HEK293 (cell line): ENCODE measurements at regions not wholly inside any gene's neighbourhood (a gene's known extent, or its start where the extent isn't known, plus 50 kb on each side); places are given as distances from the start of the nearest gene placed in this dataset.
A peak's percentile ranks its signal among the peaks of the same experiment; 100 is the strongest.

ENCODE experiments used
- GLIS1 ChIP-seq: fragments of 450-650 bp; formaldehyde crosslinking; IDR thresholded peaks from 2 replicates; pipeline ENCODE4 v1.5.1; 2016; ENCODE audit warnings: missing biosample characterization, missing genetic modification characterization
- HOXC10 ChIP-seq: sonication (generic); formaldehyde crosslinking; IDR thresholded peaks from 2 replicates; pipeline ENCODE4 v1.8.1; 2023; ENCODE audit warnings: mild to moderate bottlenecking, missing genetic modification reagents
- HOXD13 ChIP-seq: sonication (generic); formaldehyde crosslinking; IDR thresholded peaks from 2 replicates; pipeline ENCODE4 v1.8.0; 2022; ENCODE audit warnings: missing genetic modification reagents, borderline replicate concordance
- KLF17 ChIP-seq: fragments of 450-650 bp; formaldehyde crosslinking; IDR thresholded peaks from 2 replicates; pipeline ENCODE4 v1.5.1; 2016; ENCODE audit warnings: missing biosample characterization, missing genetic modification characterization
- PRDM4 ChIP-seq: fragments of 450-650 bp; formaldehyde crosslinking; IDR thresholded peaks from 2 replicates; pipeline ENCODE4 v1.5.1; 2017; ENCODE audit warnings: missing biosample characterization, missing genetic modification characterization
- PRDM6 ChIP-seq: fragments of 450-650 bp; formaldehyde crosslinking; IDR thresholded peaks from 2 replicates; pipeline ENCODE4 v1.5.1; 2017; ENCODE audit warnings: missing biosample characterization, missing genetic modification characterization
- ZBTB7A ChIP-seq: fragments of 450-650 bp; formaldehyde crosslinking; IDR thresholded peaks from 2 replicates; pipeline ENCODE4 v1.5.1; 2016; ENCODE audit warnings: low read depth, missing biosample characterization, missing genetic modification characterization
- ZFP37 ChIP-seq: fragments of 450-650 bp; formaldehyde crosslinking; IDR thresholded peaks from 2 replicates; pipeline ENCODE4 v1.5.1; 2016; ENCODE audit warnings: missing biosample characterization, missing genetic modification characterization
- ZNF132 ChIP-seq: fragments of 450-650 bp; formaldehyde crosslinking; IDR thresholded peaks from 2 replicates; pipeline ENCODE4 v1.5.1; 2017; ENCODE audit warnings: missing biosample characterization, missing genetic modification characterization, borderline replicate concordance
- ZNF138 ChIP-seq: fragments of 450-650 bp; formaldehyde crosslinking; IDR thresholded peaks from 2 replicates; pipeline ENCODE4 v1.5.1; 2016; ENCODE audit warnings: missing biosample characterization, missing genetic modification characterization, borderline replicate concordance
- ZNF16 ChIP-seq: fragments of 450-650 bp; formaldehyde crosslinking; IDR thresholded peaks from 2 replicates; pipeline ENCODE4 v1.5.1; 2016; ENCODE audit warnings: low read depth, missing biosample characterization, missing genetic modification characterization
- ZNF184 ChIP-seq: fragments of 450-650 bp; IDR thresholded peaks from 2 replicates; pipeline ENCODE4 v1.5.1; 2018; ENCODE audit warnings: missing biosample characterization, mild to moderate bottlenecking, missing genetic modification characterization
- ZNF2 ChIP-seq: fragments of 450-650 bp; formaldehyde crosslinking; IDR thresholded peaks from 2 replicates; pipeline ENCODE4 v1.5.1; 2016; ENCODE audit warnings: missing biosample characterization, missing genetic modification characterization
- ZNF214 ChIP-seq: fragments of 450-650 bp; formaldehyde crosslinking; IDR thresholded peaks from 2 replicates; pipeline ENCODE4 v1.5.1; 2017; ENCODE audit warnings: missing biosample characterization, mild to moderate bottlenecking, missing genetic modification characterization, borderline replicate concordance
- ZNF221 ChIP-seq: fragments of 450-650 bp; formaldehyde crosslinking; IDR thresholded peaks from 2 replicates; pipeline ENCODE4 v1.5.1; 2017; ENCODE audit warnings: missing biosample characterization, missing genetic modification characterization, borderline replicate concordance
- ZNF223 ChIP-seq: fragments of 450-650 bp; formaldehyde crosslinking; IDR thresholded peaks from 2 replicates; pipeline ENCODE4 v1.5.1; 2016; ENCODE audit warnings: missing biosample characterization, missing genetic modification characterization
- ZNF366 ChIP-seq: fragments of 450-650 bp; formaldehyde crosslinking; conservative IDR thresholded peaks from 2 replicates; pipeline ENCODE4 v1.5.1; 2016; ENCODE audit warnings: missing biosample characterization, missing genetic modification characterization
- ZNF394 ChIP-seq: fragments of 450-650 bp; formaldehyde crosslinking; IDR thresholded peaks from 2 replicates; pipeline ENCODE4 v1.5.1; 2016; ENCODE audit warnings: missing biosample characterization, missing genetic modification characterization, mild to moderate bottlenecking, moderate library complexity, borderline replicate concordance
- ZNF398 ChIP-seq: fragments of 450-650 bp; formaldehyde crosslinking; IDR thresholded peaks from 2 replicates; pipeline ENCODE4 v1.5.1; 2017; ENCODE audit warnings: missing biosample characterization, missing genetic modification characterization
- ZNF521 ChIP-seq: fragments of 450-650 bp; formaldehyde crosslinking; IDR thresholded peaks from 2 replicates; pipeline ENCODE4 v1.5.1; 2017; ENCODE audit warnings: missing biosample characterization, mild to moderate bottlenecking, missing genetic modification characterization
- ZNF530 ChIP-seq: fragments of 450-650 bp; formaldehyde crosslinking; IDR thresholded peaks from 2 replicates; pipeline ENCODE4 v1.5.1; 2016; ENCODE audit warnings: low read depth, missing biosample characterization, missing genetic modification characterization
- ZNF623 ChIP-seq: fragments of 450-650 bp; formaldehyde crosslinking; IDR thresholded peaks from 2 replicates; pipeline ENCODE4 v1.5.1; 2016; ENCODE audit warnings: missing biosample characterization, missing genetic modification characterization
- ZNF658 ChIP-seq: fragments of 450-650 bp; formaldehyde crosslinking; IDR thresholded peaks from 2 replicates; pipeline ENCODE4; 2016; ENCODE audit warnings: missing biosample characterization, missing genetic modification characterization
- ZNF660 ChIP-seq: fragments of 450-650 bp; IDR thresholded peaks from 2 replicates; pipeline ENCODE4 v1.5.1; 2018; ENCODE audit warnings: missing biosample characterization, mild to moderate bottlenecking, missing genetic modification characterization
- ZNF747 ChIP-seq: fragments of 450-650 bp; formaldehyde crosslinking; IDR thresholded peaks from 2 replicates; pipeline ENCODE4 v1.5.1; 2016; ENCODE audit warnings: missing biosample characterization, missing genetic modification characterization
- ZNF837 ChIP-seq: fragments of 450-650 bp; formaldehyde crosslinking; IDR thresholded peaks from 2 replicates; pipeline ENCODE4 v1.5.1; 2016; ENCODE audit warnings: missing biosample characterization, missing genetic modification characterization
- ZSCAN4 ChIP-seq: fragments of 450-650 bp; formaldehyde crosslinking; IDR thresholded peaks from 2 replicates; pipeline ENCODE4 v1.5.1; 2017; ENCODE audit warnings: missing biosample characterization, missing genetic modification characterization
- TF ChIP-seq, protein P1 (sequence below): fragments of 450-650 bp; formaldehyde crosslinking; IDR thresholded peaks from 2 replicates; pipeline ENCODE4 v1.5.1; 2017; ENCODE audit warnings: missing biosample characterization, missing genetic modification characterization
- TF ChIP-seq, protein P2 (sequence below): fragments of 450-650 bp; formaldehyde crosslinking; IDR thresholded peaks from 2 replicates; pipeline ENCODE4 v1.5.1; 2016; ENCODE audit warnings: missing biosample characterization, missing genetic modification characterization

GRCh38 chr12:124506145-124506831 lies 61.1 kb downstream of the NCOR2 start (continued):
- TF ChIP-seq GLIS1 = peak; percentile 93
- TF ChIP-seq KLF17 (tag by site-specific recombination) = peak; percentile 92
- TF ChIP-seq, protein P1, sequence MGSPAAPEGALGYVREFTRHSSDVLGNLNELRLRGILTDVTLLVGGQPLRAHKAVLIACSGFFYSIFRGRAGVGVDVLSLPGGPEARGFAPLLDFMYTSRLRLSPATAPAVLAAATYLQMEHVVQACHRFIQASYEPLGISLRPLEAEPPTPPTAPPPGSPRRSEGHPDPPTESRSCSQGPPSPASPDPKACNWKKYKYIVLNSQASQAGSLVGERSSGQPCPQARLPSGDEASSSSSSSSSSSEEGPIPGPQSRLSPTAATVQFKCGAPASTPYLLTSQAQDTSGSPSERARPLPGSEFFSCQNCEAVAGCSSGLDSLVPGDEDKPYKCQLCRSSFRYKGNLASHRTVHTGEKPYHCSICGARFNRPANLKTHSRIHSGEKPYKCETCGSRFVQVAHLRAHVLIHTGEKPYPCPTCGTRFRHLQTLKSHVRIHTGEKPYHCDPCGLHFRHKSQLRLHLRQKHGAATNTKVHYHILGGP = no peak
- TF ChIP-seq HOXC10 (CRISPR knock-in tag) = no peak
- no peak for TF ChIP-seq ZNF623 (tag by site-specific recombination)
- no peak for TF ChIP-seq ZNF132 (tag by site-specific recombination)
- peak; percentile 16; the same call in 1 of the 2 replicates for TF ChIP-seq ZNF2 (tag by site-specific recombination)
- TF ChIP-seq ZNF184 (tag by site-specific recombination) = no peak
- TF ChIP-seq ZNF837 (tag by site-specific recombination) = no peak
- TF ChIP-seq ZNF530 = no peak
- no peak for TF ChIP-seq ZNF16 (tag by site-specific recombination)
- no peak for TF ChIP-seq ZNF221
- TF ChIP-seq ZNF394 = 0 out of 2 replicates have a peak, but pooled peaks have one; percentile 23
- no peak for TF ChIP-seq HOXD13 (CRISPR knock-in tag)
- TF ChIP-seq PRDM4 (tag by site-specific recombination) = peak; percentile 7; the same call in 1 of the 2 replicates
- TF ChIP-seq ZSCAN4 (tag by site-specific recombination) = no peak
- peak; percentile 75 for TF ChIP-seq ZNF366 (tag by site-specific recombination)
- TF ChIP-seq, protein P2, sequence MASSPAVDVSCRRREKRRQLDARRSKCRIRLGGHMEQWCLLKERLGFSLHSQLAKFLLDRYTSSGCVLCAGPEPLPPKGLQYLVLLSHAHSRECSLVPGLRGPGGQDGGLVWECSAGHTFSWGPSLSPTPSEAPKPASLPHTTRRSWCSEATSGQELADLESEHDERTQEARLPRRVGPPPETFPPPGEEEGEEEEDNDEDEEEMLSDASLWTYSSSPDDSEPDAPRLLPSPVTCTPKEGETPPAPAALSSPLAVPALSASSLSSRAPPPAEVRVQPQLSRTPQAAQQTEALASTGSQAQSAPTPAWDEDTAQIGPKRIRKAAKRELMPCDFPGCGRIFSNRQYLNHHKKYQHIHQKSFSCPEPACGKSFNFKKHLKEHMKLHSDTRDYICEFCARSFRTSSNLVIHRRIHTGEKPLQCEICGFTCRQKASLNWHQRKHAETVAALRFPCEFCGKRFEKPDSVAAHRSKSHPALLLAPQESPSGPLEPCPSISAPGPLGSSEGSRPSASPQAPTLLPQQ (tag by site-specific recombination) = peak; percentile 25; the same call in 1 of the 2 replicates
- TF ChIP-seq ZNF398 (tag by site-specific recombination) = peak; percentile 93
- no peak for TF ChIP-seq ZBTB7A
- TF ChIP-seq ZNF521 (tag by site-specific recombination) = no peak
- no peak for TF ChIP-seq ZFP37
- no peak for TF ChIP-seq ZNF214 (tag by site-specific recombination)
- TF ChIP-seq ZNF660 = peak; percentile 70; the same call in 1 of the 2 replicates
- TF ChIP-seq ZNF138 (tag by site-specific recombination) = no peak
- TF ChIP-seq ZNF747 = no peak
- 0 out of 2 replicates have a peak, but pooled peaks have one; percentile 26 for TF ChIP-seq PRDM6
- no peak for TF ChIP-seq ZNF658 (tag by site-specific recombination)
- TF ChIP-seq ZNF223 (tag by site-specific recombination) = no peak
